ENCODE measurements at regions not wholly inside any gene's neighbourhood (a gene's known extent, or its start where the extent isn't known, plus 50 kb on each side); places are given as distances from the start of the nearest gene placed in this dataset.
"Not testable (repeated sequence)": the region's sequence is repeated elsewhere in the genome, so short reads cannot be mapped to it uniquely, and the experiment has no call there.

GRCh38 chr9:103357980-103358379, 362.8 kb downstream of the CYLC2 start:
- not testable (repeated sequence) for TF ChIP-seq POLR2AphosphoS5, CTCF, POLR2A (IDR thresholded peaks at IDR 0.05)

All from breast epithelium (tissue), 3 donors.